ENCODE measurements at regions not wholly inside any gene's neighbourhood (a gene's known extent, or its start where the extent isn't known, plus 50 kb on each side); places are given as distances from the start of the nearest gene placed in this dataset.

DNA sequence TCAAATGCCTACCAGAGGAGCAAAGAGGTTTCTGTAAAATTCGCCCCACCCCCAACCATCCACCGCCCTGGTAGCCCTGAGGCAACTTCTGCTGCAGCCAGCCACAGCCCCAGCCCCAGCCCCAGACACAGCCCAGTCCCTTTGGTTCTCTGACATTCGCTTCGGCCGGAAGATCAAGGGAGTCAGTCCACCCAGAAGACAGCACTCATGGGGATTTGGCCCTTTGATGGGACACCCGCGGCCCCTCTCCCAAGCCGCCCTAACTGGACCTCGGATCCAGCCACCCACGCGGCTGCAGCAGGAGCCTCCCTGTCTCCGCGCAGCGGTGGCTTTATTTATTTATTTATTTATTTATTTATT, 3881.0 kb downstream of the SRGAP2C start:
- no peak for DNase-seq (ENCODE audit: low read depth in 1 of 2, low spot score in 2 of 2)

More for the DNA sequence above, 3881.0 kb downstream of the SRGAP2C start:
- H2BK120ac ChIP-seq (replicated peaks; ENCODE audit: low read depth, low read length): no peak overlapping the region
- H4K91ac ChIP-seq (replicated peaks; ENCODE audit: insufficient read length, low read length): no peak overlapping the region
- no peak overlapping the region for H2BK5ac ChIP-seq (ENCODE audit: low read depth, low read length)
- H3K56ac ChIP-seq (replicated peaks; ENCODE audit: insufficient read length, low read depth, low read length): no peak overlapping the region
- POLR2A ChIA-PET (ENCODE audit: partially characterized antibody): no interaction called here
- no peaks in the 10 kb centered on the region for H3K4me1 ChIP-seq (replicated peaks in 1 of 4; ENCODE audit: control insufficient read depth in 3 of 4, insufficient read depth in 4 of 4, low read length in 3 of 4)
- H3K4me2 ChIP-seq (ENCODE audit: insufficient read depth in 1 of 2, low read depth in 2 of 2, low read length in 2 of 2): no peak overlapping the region
- H2AFZ ChIP-seq (ENCODE audit: low read length): no peak overlapping the region
- H3K4ac ChIP-seq (replicated peaks; ENCODE audit: insufficient read length, low read depth, low read length): no peak overlapping the region
- H3K79me1 ChIP-seq (ENCODE audit: low read depth, low read length): no peaks in the 10 kb centered on the region
- no peak overlapping the region for H3K23ac ChIP-seq (ENCODE audit: insufficient read length)
- no peak overlapping the region for H3K9ac ChIP-seq (replicated peaks in 1 of 4; ENCODE audit: extremely low read depth in 1 of 4, low read depth in 3 of 4, low read length in 3 of 4)
- no peak overlapping the region for H3K18ac ChIP-seq (ENCODE audit: extremely low read depth, low read length)
- H3K23me2 ChIP-seq (ENCODE audit: low read depth, low read length): no peaks in the 10 kb centered on the region
- H4K5ac ChIP-seq (ENCODE audit: insufficient read length, low read depth, low read length): no peak overlapping the region
- H3K4me3 ChIP-seq (ENCODE audit: extremely low read depth in 1 of 4, insufficient read depth in 2 of 4, low read depth in 3 of 4, low read length in 4 of 4): no peak overlapping the region
- TF ChIP-seq, protein P1, sequence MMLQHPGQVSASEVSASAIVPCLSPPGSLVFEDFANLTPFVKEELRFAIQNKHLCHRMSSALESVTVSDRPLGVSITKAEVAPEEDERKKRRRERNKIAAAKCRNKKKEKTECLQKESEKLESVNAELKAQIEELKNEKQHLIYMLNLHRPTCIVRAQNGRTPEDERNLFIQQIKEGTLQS (IDR thresholded peaks at IDR 0.05; ENCODE audit: insufficient read depth, low read depth, low read length): no peak
- TF ChIP-seq CREB1 (IDR thresholded peaks at IDR 0.05) (no peak), KDM5A (IDR thresholded peaks at IDR 0.05; ENCODE audit: low read length) (no peak), SP1 (IDR thresholded peaks at IDR 0.05; ENCODE audit: low read depth, low read length) (no peak), TCF12 (IDR thresholded peaks at IDR 0.05; ENCODE audit: low read depth, low read length) (no peak), KDM1A (IDR thresholded peaks at IDR 0.05; ENCODE audit: borderline replicate concordance, low read length) (no peak), POLR2A (IDR thresholded peaks at IDR 0.05; ENCODE audit: control extremely low read depth in 1 of 2, low read depth in 2 of 2, low read length in 2 of 2) (no peak), FOSL1 (IDR thresholded peaks at IDR 0.05; ENCODE audit: insufficient read depth, low read depth, low read length) (no peak), PHF8 (conservative IDR thresholded peaks at IDR 0.05; ENCODE audit: low read depth, low read length) (no peak), CBX5 (IDR thresholded peaks at IDR 0.05; ENCODE audit: low read depth, low read length) (no peak), BRCA1 (IDR thresholded peaks at IDR 0.05; ENCODE audit: low read depth, low read length) (no peak), CHD2 (IDR thresholded peaks at IDR 0.05; ENCODE audit: low read length) (no peak), JUN (IDR thresholded peaks at IDR 0.05; ENCODE audit: low read depth, low read length) (no peak), TBP (IDR thresholded peaks at IDR 0.05; ENCODE audit: low read depth, low read length) (no peak), RAD21 (IDR thresholded peaks at IDR 0.05 in 1 of 2, conservative IDR thresholded peaks at IDR 0.05 in 1 of 2; ENCODE audit: low read depth in 2 of 2, low read length in 2 of 2) (no peak), EGR1 (IDR thresholded peaks at IDR 0.05; ENCODE audit: borderline replicate concordance, low read depth, low read length) (no peak), NRF1 (IDR thresholded peaks at IDR 0.05; ENCODE audit: low read depth, low read length) (no peak)
- H3K27ac ChIP-seq (ENCODE audit: low read depth, low read length): no peak overlapping the region
- no peak overlapping the region for H2BK15ac ChIP-seq (ENCODE audit: low read length)
- WGBS, 2 experiments (ENCODE audit: extremely low coverage in 1 of 2, insufficient coverage in 1 of 2, insufficient read length in 1 of 2, insufficient replicate concordance in 2 of 2, low coverage in 1 of 2, low lambda C conversion rate in 2 of 2, missing lambda C conversion rate in 1 of 2): 88% methylated on average over 14 of the region's 14 CpGs; no CpG with 5 or more reads in 1 of the 2 experiments
- no peaks in the 10 kb centered on the region for H3K79me2 ChIP-seq (ENCODE audit: control insufficient read depth in 1 of 2, insufficient read depth in 2 of 2, low read length in 2 of 2)
- H4K20me1 ChIP-seq (replicated peaks in 1 of 2; ENCODE audit: control insufficient read depth in 1 of 2, insufficient read depth in 2 of 2, low read length in 2 of 2): no peaks in the 10 kb centered on the region
- no peak overlapping the region for H2AK5ac ChIP-seq (ENCODE audit: low read depth, low read length)
- H3K36me3 ChIP-seq (ENCODE audit: control insufficient read depth in 2 of 4, insufficient read depth in 4 of 4, low read length in 3 of 4): no peaks in the 10 kb centered on the region
- FAIRE-seq: no peak
- no peak overlapping the region for H4K8ac ChIP-seq (ENCODE audit: extremely low read depth, insufficient read depth, low read length)
- H2BK20ac ChIP-seq (ENCODE audit: low read length): no peak overlapping the region
- H3K27me3 ChIP-seq (replicated peaks in 1 of 4; ENCODE audit: control insufficient read depth in 3 of 4, extremely low read depth in 1 of 4, insufficient read depth in 3 of 4, low read length in 3 of 4): no peaks in the 10 kb centered on the region
- CTCF ChIA-PET (ENCODE audit: partially characterized antibody): no interaction called here
- peaks cover 26 to 45% of the 10 kb centered on the region in 2 experiments for H3K9me3 ChIP-seq (ENCODE audit: insufficient read depth in 2 of 2, low read depth in 1 of 2, low read length in 1 of 2)
- no peak overlapping the region for H3K14ac ChIP-seq (ENCODE audit: insufficient read length)
- no peak overlapping the region for H2BK12ac ChIP-seq (ENCODE audit: low read depth, low read length)

Data from H1 (cell line).